GM23338 (cell line): ENCODE measurements at regions not wholly inside any gene's neighbourhood (a gene's known extent, or its start where the extent isn't known, plus 50 kb on each side); places are given as distances from the start of the nearest gene placed in this dataset.

Source experiments
- CREB1 ChIP-seq: fragments of 250-450 bp; sonication (Bioruptor Pico); IDR thresholded peaks from 2 replicates; pipeline ENCODE4 v1.5.0; 2020; ENCODE audit warnings: low read depth, mild to moderate bottlenecking, moderate library complexity
- EZH2 ChIP-seq: fragments of 200-600 bp; sonication (generic); IDR thresholded peaks from one replicate; pipeline ENCODE4 v1.8.0; 2017; ENCODE audit warnings: antibody characterized with exemption, mild to moderate bottlenecking, low read depth; ENCODE audit not compliant: unreplicated experiment
- EZH2phosphoT487 ChIP-seq: fragments of 200-600 bp; sonication (generic); IDR thresholded peaks from one replicate; pipeline ENCODE4 v1.8.1; 2018; ENCODE audit warnings: antibody characterized with exemption; ENCODE audit not compliant: unreplicated experiment
- JUNB ChIP-seq: IDR thresholded peaks from one replicate; pipeline ENCODE4 v1.6.1; 2016; ENCODE audit warnings: antibody characterized with exemption; ENCODE audit not compliant: unreplicated experiment
- NANOG ChIP-seq: IDR thresholded peaks from 2 replicates; pipeline ENCODE4 v1.6.1; 2016; ENCODE audit warnings: antibody characterized with exemption, borderline replicate concordance
- POLR2AphosphoS5 ChIP-seq: IDR thresholded peaks from 2 replicates; pipeline ENCODE4 v1.6.1; 2016; ENCODE audit warnings: antibody characterized with exemption, low read depth
- REST ChIP-seq: IDR thresholded peaks from one replicate; pipeline ENCODE4 v1.6.1; 2018; ENCODE audit warnings: antibody characterized with exemption; ENCODE audit not compliant: unreplicated experiment
- STAT1 ChIP-seq: IDR thresholded peaks from one replicate; pipeline ENCODE4 v1.6.1; 2016; ENCODE audit warnings: antibody characterized with exemption; ENCODE audit not compliant: unreplicated experiment
- ZNF114 ChIP-seq: fragments of 250-450 bp; sonication (Bioruptor Pico); IDR thresholded peaks from 2 replicates; pipeline ENCODE4 v1.5.0; 2020; ENCODE audit warnings: mild to moderate bottlenecking, moderate library complexity
- ZNF331 ChIP-seq: fragments of 250-450 bp; sonication (Bioruptor Pico); IDR thresholded peaks from 2 replicates; pipeline ENCODE4 v1.5.0; 2020; ENCODE audit warnings: low read depth, mild to moderate bottlenecking, moderate library complexity
- TF ChIP-seq, protein P1 (sequence below), 2 experiments: fragments of 200-600 bp in 1 of 2; sonication (generic) in 1 of 2; conservative IDR thresholded peaks; 2 replicates each; pipeline versions ENCODE4 v1.5.1 to v1.6.1; 2016 to 2017; ENCODE audit warnings: antibody characterized with exemption in 2 of 2, low read depth in 2 of 2, mild to moderate bottlenecking in 2 of 2, moderate library complexity in 1 of 2

- no peak for TF ChIP-seq ZNF331 (CRISPR knock-in tag)
- TF ChIP-seq, protein P1, sequence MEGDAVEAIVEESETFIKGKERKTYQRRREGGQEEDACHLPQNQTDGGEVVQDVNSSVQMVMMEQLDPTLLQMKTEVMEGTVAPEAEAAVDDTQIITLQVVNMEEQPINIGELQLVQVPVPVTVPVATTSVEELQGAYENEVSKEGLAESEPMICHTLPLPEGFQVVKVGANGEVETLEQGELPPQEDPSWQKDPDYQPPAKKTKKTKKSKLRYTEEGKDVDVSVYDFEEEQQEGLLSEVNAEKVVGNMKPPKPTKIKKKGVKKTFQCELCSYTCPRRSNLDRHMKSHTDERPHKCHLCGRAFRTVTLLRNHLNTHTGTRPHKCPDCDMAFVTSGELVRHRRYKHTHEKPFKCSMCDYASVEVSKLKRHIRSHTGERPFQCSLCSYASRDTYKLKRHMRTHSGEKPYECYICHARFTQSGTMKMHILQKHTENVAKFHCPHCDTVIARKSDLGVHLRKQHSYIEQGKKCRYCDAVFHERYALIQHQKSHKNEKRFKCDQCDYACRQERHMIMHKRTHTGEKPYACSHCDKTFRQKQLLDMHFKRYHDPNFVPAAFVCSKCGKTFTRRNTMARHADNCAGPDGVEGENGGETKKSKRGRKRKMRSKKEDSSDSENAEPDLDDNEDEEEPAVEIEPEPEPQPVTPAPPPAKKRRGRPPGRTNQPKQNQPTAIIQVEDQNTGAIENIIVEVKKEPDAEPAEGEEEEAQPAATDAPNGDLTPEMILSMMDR (conservative IDR thresholded peaks at IDR 0.05; ENCODE audit: low read depth in 2 of 2), result no peak
- no peak for TF ChIP-seq POLR2AphosphoS5
- TF ChIP-seq CREB1 (CRISPR knock-in tag), result no peak
- no peak for TF ChIP-seq STAT1
- no peak for TF ChIP-seq EZH2
- TF ChIP-seq EZH2phosphoT487, result no peak
- no peak for TF ChIP-seq JUNB
- TF ChIP-seq NANOG, result no peak
- TF ChIP-seq ZNF114 (CRISPR knock-in tag), result no peak
- no peak for TF ChIP-seq REST
Observed at GRCh38 chr2:129741623-129742022, 237.8 kb upstream of the RAB6C start.
